ENCODE measurements at regions not wholly inside any gene's neighbourhood (a gene's known extent, or its start where the extent isn't known, plus 50 kb on each side); places are given as distances from the start of the nearest gene placed in this dataset.

GRCh38 chr18:38602341-38602740 is 1036.7 kb upstream of the CELF4 start:
- no peak overlapping the region for H3K4me3 ChIP-seq
- no peaks in the 10 kb centered on the region for H3K36me3 ChIP-seq
- H3K27ac ChIP-seq, result no peak overlapping the region
- no peak for TF ChIP-seq CTCF (IDR thresholded peaks at IDR 0.05)
- TF ChIP-seq POLR2A (IDR thresholded peaks at IDR 0.05), result no peak
- H3K27me3 ChIP-seq, result no peaks in the 10 kb centered on the region
- H3K4me1 ChIP-seq, result no peaks in the 10 kb centered on the region
- intact Hi-C loops (cut with DNase I), result no loop called here
- H3K9me3 ChIP-seq, result no peaks in the 10 kb centered on the region
- DNase-seq (no peak), ATAC-seq (no peak)

- WGBS, 4 donors, result 93 to 97% (median 95%) methylated on average over 1 of the region's 1 CpG
- intact Hi-C loops (cut with DNase I), result no loop called here
- H3K27ac ChIP-seq, result no peak overlapping the region
- no peak overlapping the region for H3K4me3 ChIP-seq
- no peak for ATAC-seq
- peaks cover 0 to 6% (median 0%) of the 10 kb centered on the region in 12 donors for H3K4me1 ChIP-seq
- DNase-seq, result no peak
- no peak for TF ChIP-seq CTCF (IDR thresholded peaks at IDR 0.05)
- TF ChIP-seq POLR2A (IDR thresholded peaks at IDR 0.05), result no peak
- no peaks in the 10 kb centered on the region for H3K27me3 ChIP-seq
- H3K9me3 ChIP-seq, result no peaks in the 10 kb centered on the region
- H3K36me3 ChIP-seq, result no peaks in the 10 kb centered on the region
Observed at GRCh38 chr18:38587571-38587970, 1022.0 kb upstream of the CELF4 start.

GRCh38 chr18:38586327-38586726 is 1020.7 kb upstream of the CELF4 start:
- DNase-seq, result no peak
- Histone ChIP-seq H3K36me3 (no peaks in the 10 kb centered on the region), H3K9me3 (no peaks in the 10 kb centered on the region), H3K4me1 (peaks cover 0 to 6% (median 0%) of the 10 kb centered on the region in 12 donors), H3K27me3 (no peaks in the 10 kb centered on the region), H3K27ac (no peak overlapping the region), H3K4me3 (no peak overlapping the region)
- TF ChIP-seq CTCF (IDR thresholded peaks at IDR 0.05), result no peak
- no peak for TF ChIP-seq POLR2A (IDR thresholded peaks at IDR 0.05)
- ATAC-seq, result no peak
- intact Hi-C loops (cut with DNase I), result no loop called here
- 48 to 71% (median 60%) methylated on average over 2 of the region's 2 CpGs for WGBS, 4 donors

GRCh38 chr18:38579764-38580163 is 1014.2 kb upstream of the CELF4 start:
- Histone ChIP-seq H3K27ac (no peak overlapping the region), H3K4me3 (no peak overlapping the region), H3K36me3 (no peaks in the 10 kb centered on the region), H3K9me3 (no peaks in the 10 kb centered on the region), H3K27me3 (no peaks in the 10 kb centered on the region), H3K4me1 (peaks cover 0 to 9% (median 0%) of the 10 kb centered on the region in 12 donors)
- intact Hi-C loops (cut with DNase I), result no loop called here
- DNase-seq (no peak), ATAC-seq (no peak)
- no peak for TF ChIP-seq POLR2A (IDR thresholded peaks at IDR 0.05)
- TF ChIP-seq CTCF (IDR thresholded peaks at IDR 0.05), result no peak
- 71 to 78% (median 77%) methylated on average over 1 of the region's 1 CpG for WGBS, 4 donors
